ENCODE measurements at regions not wholly inside any gene's neighbourhood (a gene's known extent, or its start where the extent isn't known, plus 50 kb on each side); places are given as distances from the start of the nearest gene placed in this dataset.

DNA sequence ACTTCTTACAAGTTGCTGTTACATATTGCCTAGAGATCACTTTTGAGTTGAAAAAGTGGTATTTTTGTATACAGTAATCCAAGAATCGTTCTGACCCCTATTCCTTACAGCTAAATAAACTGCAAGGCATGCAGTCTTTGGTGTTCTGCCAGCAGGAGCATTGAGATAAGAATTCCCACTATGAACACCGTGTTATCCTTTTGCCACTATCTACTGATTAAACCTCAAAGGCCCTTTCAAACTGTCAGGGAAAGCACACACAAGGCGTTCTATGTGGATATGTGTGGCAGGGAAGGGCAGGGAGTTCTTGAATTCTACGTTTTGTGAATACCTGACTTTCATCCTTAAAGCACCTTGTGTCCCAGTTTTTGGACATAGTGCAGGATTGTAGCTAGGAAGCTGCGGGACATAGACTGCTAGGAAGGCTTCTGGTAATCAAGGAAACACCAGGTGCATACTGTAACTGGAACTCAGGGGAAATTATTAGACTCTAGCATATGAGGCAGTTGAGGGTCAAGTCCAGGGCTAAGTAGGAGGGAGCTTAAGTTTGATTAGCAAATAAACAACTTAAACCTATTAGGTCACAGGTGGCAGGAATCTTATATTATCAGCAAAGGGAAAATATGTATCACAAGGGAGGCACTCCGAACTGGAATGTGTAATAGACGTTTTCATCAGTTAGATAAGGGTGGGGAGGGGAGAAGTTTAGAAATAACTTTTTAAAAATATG is 506.6 kb downstream of the RNF144B start:
- TF ChIP-seq EP300 (IDR thresholded peaks at IDR 0.05), result no peak
- no peak for TF ChIP-seq POLR2AphosphoS5 (IDR thresholded peaks at IDR 0.05)
- TF ChIP-seq, protein P1, sequence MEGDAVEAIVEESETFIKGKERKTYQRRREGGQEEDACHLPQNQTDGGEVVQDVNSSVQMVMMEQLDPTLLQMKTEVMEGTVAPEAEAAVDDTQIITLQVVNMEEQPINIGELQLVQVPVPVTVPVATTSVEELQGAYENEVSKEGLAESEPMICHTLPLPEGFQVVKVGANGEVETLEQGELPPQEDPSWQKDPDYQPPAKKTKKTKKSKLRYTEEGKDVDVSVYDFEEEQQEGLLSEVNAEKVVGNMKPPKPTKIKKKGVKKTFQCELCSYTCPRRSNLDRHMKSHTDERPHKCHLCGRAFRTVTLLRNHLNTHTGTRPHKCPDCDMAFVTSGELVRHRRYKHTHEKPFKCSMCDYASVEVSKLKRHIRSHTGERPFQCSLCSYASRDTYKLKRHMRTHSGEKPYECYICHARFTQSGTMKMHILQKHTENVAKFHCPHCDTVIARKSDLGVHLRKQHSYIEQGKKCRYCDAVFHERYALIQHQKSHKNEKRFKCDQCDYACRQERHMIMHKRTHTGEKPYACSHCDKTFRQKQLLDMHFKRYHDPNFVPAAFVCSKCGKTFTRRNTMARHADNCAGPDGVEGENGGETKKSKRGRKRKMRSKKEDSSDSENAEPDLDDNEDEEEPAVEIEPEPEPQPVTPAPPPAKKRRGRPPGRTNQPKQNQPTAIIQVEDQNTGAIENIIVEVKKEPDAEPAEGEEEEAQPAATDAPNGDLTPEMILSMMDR (IDR thresholded peaks at IDR 0.05), result no peak

Measured in upper lobe of left lung (tissue), 4 donors.